ENCODE measurements at regions not wholly inside any gene's neighbourhood (a gene's known extent, or its start where the extent isn't known, plus 50 kb on each side); places are given as distances from the start of the nearest gene placed in this dataset.
A peak's percentile ranks its signal among the peaks of the same experiment; 100 is the strongest.
"Not testable (repeated sequence)": the region's sequence is repeated elsewhere in the genome, so short reads cannot be mapped to it uniquely, and the experiment has no call there.

DNA sequence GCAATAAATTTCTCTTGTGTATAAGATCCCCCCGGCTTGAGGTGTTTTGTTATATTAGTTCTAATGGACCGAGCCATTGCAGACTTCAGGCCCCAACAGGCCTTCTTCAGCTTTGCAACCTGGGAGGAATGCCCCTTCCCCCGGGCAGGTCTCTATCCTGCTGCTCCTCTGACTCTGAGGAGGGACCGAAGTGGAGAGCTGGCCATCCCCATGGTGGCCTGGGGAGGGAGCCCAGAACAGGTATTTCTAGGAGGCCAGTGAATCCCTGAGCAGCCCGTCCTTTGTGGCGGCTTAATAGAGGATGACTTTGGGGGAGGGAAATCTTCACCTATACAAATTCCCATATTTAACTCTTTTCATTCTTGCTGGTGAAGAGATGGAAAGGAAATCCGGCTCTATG lies 715.8 kb upstream of the SOX11 start:
- no peaks in the 10 kb centered on the region for H3K27me3 ChIP-seq (ENCODE audit: control insufficient read depth, insufficient read depth, low read length)
- H3K36me3 ChIP-seq (ENCODE audit: control insufficient read depth, insufficient read depth, low read length), result no peaks in the 10 kb centered on the region
- no peak overlapping the region for H3K4me3 ChIP-seq (ENCODE audit: low read depth, low read length)
- TF ChIP-seq, protein P1, sequence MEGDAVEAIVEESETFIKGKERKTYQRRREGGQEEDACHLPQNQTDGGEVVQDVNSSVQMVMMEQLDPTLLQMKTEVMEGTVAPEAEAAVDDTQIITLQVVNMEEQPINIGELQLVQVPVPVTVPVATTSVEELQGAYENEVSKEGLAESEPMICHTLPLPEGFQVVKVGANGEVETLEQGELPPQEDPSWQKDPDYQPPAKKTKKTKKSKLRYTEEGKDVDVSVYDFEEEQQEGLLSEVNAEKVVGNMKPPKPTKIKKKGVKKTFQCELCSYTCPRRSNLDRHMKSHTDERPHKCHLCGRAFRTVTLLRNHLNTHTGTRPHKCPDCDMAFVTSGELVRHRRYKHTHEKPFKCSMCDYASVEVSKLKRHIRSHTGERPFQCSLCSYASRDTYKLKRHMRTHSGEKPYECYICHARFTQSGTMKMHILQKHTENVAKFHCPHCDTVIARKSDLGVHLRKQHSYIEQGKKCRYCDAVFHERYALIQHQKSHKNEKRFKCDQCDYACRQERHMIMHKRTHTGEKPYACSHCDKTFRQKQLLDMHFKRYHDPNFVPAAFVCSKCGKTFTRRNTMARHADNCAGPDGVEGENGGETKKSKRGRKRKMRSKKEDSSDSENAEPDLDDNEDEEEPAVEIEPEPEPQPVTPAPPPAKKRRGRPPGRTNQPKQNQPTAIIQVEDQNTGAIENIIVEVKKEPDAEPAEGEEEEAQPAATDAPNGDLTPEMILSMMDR (IDR thresholded peaks at IDR 0.05; ENCODE audit: insufficient read depth, low read length, poor library complexity, severe bottlenecking), result no peak
- DNase-seq (ENCODE audit: low read depth), result no peak

DNA sequence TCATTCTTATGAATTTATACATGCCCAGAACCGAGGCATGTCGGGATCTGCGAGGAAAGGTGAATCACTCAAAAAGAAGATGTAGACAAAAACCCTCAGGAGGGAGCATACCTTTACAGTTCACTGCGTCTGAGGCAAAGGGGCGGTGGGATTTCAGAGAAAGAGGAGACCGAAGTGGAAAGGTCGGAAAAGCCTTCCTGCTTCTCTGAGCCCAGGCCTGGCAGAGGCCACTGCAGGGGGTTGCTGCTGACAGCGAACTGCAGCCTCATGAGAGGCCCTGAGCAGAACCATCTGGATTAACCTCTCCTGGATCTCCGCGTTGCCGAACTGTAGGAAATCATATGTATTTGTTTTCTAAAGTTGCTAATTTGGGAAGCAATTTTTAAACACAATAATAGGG lies 713.1 kb upstream of the SOX11 start:
- Histone ChIP-seq H3K4me3 (ENCODE audit: low read depth, low read length) (no peak overlapping the region), H3K36me3 (ENCODE audit: control insufficient read depth, insufficient read depth, low read length) (no peaks in the 10 kb centered on the region), H3K27me3 (ENCODE audit: control insufficient read depth, insufficient read depth, low read length) (no peaks in the 10 kb centered on the region)
- DNase-seq (ENCODE audit: low read depth), result no peak
- TF ChIP-seq, protein P1 (IDR thresholded peaks at IDR 0.05; ENCODE audit: insufficient read depth, low read length, poor library complexity, severe bottlenecking), result no peak

DNA sequence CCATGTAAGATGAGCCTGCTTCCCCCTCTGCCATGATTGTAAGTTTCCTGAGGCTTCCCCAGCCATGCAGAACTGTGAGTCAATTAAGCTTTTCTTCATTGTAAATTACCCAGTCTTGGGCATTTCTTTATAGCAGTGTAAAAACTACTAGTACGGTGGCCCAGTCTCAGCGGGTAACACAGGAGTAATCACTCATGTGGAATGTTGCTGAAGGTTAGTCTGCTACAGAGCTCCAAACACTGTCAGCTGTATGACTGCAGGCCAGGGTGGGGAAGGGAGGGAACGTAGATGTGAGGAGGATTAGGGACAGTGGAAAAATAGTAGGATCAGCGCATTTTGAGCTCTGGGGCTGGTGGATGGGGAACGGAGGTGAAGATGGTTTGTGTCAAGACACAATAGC lies 711.2 kb upstream of the SOX11 start:
- Histone ChIP-seq H3K27me3 (ENCODE audit: control insufficient read depth, insufficient read depth, low read length) (no peaks in the 10 kb centered on the region), H3K36me3 (ENCODE audit: control insufficient read depth, insufficient read depth, low read length) (no peaks in the 10 kb centered on the region), H3K4me3 (ENCODE audit: low read depth, low read length) (no peak overlapping the region)
- TF ChIP-seq, protein P1 (IDR thresholded peaks at IDR 0.05; ENCODE audit: insufficient read depth, low read length, poor library complexity, severe bottlenecking), result no peak
- no peak for DNase-seq (ENCODE audit: low read depth)

DNA sequence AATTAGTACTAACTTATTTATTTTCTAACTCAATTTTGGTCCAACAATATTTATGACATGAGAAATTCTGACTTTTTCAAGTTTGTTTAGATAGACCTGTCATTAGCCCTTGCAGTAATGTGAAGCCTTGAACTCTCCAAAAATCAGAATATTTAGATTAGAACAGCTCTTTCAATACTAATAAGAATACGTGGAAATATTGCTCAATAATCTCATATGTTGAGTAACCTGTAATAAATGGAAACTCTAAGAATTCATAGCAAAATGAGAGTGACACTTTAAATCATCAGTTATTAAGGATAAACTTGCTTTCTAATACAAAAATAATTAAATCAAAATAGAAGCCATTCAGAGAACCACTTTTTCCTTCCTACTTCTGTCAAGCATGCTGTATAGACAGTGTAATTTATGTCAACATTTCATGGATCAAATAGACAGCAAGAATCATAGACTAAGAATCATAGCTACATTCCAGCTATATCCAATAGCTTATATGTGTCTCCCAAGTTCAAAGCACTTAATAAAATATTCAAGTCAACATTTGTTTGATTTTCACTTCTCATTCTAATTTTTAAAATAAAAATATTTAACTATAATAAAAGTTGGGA lies 710.3 kb upstream of the SOX11 start:
- DNase-seq (ENCODE audit: low read depth), result no peak
- no peaks in the 10 kb centered on the region for H3K36me3 ChIP-seq (ENCODE audit: control insufficient read depth, insufficient read depth, low read length)
- H3K27me3 ChIP-seq (ENCODE audit: control insufficient read depth, insufficient read depth, low read length), result no peaks in the 10 kb centered on the region
- TF ChIP-seq, protein P1 (IDR thresholded peaks at IDR 0.05; ENCODE audit: insufficient read depth, low read length, poor library complexity, severe bottlenecking), result no peak
- no peak overlapping the region for H3K4me3 ChIP-seq (ENCODE audit: low read depth, low read length)

DNA sequence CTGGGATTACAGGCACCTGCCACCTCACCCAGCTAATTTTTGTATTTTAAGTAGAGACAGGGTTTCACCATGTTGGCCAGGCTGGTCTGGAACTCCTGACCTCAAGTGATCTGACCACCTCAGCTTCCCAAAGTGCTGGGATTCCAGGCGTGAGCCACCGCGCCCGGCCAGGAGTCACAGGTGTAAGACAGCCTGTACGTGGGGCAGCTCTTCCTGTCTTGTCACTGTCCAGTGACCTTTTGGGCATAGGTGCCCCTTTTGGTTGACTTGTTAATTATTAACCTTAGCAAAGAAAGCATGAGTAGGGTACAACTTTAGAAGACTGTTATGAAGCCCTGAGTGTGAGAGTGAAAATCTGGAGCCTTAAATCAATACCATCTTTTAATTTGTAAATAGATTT lies 703.7 kb upstream of the SOX11 start:
- H3K4me3 ChIP-seq (ENCODE audit: low read depth, low read length); DNase-seq (ENCODE audit: low read depth); H3K27me3 ChIP-seq (ENCODE audit: control insufficient read depth, insufficient read depth, low read length): not testable (repeated sequence)

DNA sequence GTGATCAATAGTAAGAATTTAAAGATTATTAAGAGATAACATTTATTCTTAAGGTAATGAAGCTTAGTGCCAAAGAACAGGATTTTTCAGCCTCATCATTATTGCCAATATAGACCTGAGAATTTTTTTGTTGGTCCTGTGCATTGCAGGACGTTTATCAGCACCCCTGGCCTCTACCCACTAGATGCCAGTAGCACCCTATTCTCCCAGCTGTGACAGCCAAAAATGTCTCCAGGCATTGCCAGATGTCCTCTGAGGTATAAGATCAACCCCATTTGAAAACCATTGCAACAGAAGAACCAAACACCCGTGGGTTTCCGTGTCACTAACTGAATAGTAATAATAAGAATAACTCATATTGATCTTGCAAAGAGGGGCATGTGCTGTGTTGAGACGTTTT lies 700.0 kb upstream of the SOX11 start:
- no peak overlapping the region for H3K4me3 ChIP-seq (ENCODE audit: low read depth, low read length)
- H3K27me3 ChIP-seq (ENCODE audit: control insufficient read depth, insufficient read depth, low read length), result no peaks in the 10 kb centered on the region
- no peak for DNase-seq (ENCODE audit: low read depth)
- no peaks in the 10 kb centered on the region for H3K36me3 ChIP-seq (ENCODE audit: control insufficient read depth, insufficient read depth, low read length)
- TF ChIP-seq, protein P1 (IDR thresholded peaks at IDR 0.05; ENCODE audit: insufficient read depth, low read length, poor library complexity, severe bottlenecking), result peak; percentile 38

More for the DNA sequence above, 703.7 kb upstream of the SOX11 start:
- H3K36me3 ChIP-seq (ENCODE audit: control insufficient read depth, insufficient read depth, low read length), result not testable (repeated sequence)
